CD4-positive, alpha-beta T cell (primary cell): ENCODE measurements at regions not wholly inside any gene's neighbourhood (a gene's known extent, or its start where the extent isn't known, plus 50 kb on each side); places are given as distances from the start of the nearest gene placed in this dataset.
"Not testable (repeated sequence)": the region's sequence is repeated elsewhere in the genome, so short reads cannot be mapped to it uniquely, and the experiment has no call there.

Experiments used
- ATAC-seq: fragments of 200-7000 bp; cut with Tn5 transposase; one replicate; pipeline ENCODE4 v1.10.0; 2022; ENCODE audit warnings: mild to moderate bottlenecking; ENCODE audit not compliant: poor library complexity
- CTCF ChIA-PET: fragments of 350-600 bp; sonication (Branson Sonifier 250); formaldehyde crosslinking; loops from one replicate; lab custom pipeline; 2021; ENCODE audit warnings: antibody characterized with exemption, inconsistent platforms; lab: Charles Lee
- POLR2A ChIA-PET: fragments of 350-600 bp; sonication (Branson Sonifier 250); formaldehyde crosslinking; loops from one replicate; lab custom pipeline; 2021; ENCODE audit warnings: antibody characterized with exemption, inconsistent platforms; lab: Charles Lee
- DNase-seq, 14 experiments: peaks; one replicate each; pipeline ENCODE4 v3.0.0-alpha.2; 2013 to 2020; ENCODE audit warnings: mixed read lengths in 2 of 14
- H3K27ac ChIP-seq, 2 donors: one replicate each; pipeline versions ENCODE4 v1.5.1 to v1.7.0; 2013; ENCODE audit warnings: low read length in 2 of 2, low read depth in 1 of 2, mild to moderate bottlenecking in 1 of 2
- H3K27me3 ChIP-seq, 2 experiments: 1 replicate in 1 of 2; 2 replicates in 1 of 2; pipeline versions ENCODE4 v1.6.1 to v1.7.0; 2013; ENCODE audit warnings: low read length in 2 of 2, control low read depth in 1 of 2, mild to moderate bottlenecking in 1 of 2, moderate library complexity in 1 of 2; ENCODE audit not compliant: insufficient read depth in 2 of 2, control insufficient read depth in 1 of 2
- H3K36me3 ChIP-seq: one replicate; pipeline ENCODE4 v1.6.1; 2013; ENCODE audit warnings: low read length, control low read depth; ENCODE audit not compliant: insufficient read depth
- H3K4me1 ChIP-seq: one replicate; pipeline ENCODE4 v1.6.1; 2013; ENCODE audit warnings: low read length, control low read depth; ENCODE audit not compliant: insufficient read depth
- H3K4me3 ChIP-seq: one replicate; pipeline ENCODE4 v1.5.1; 2013; ENCODE audit warnings: mild to moderate bottlenecking, low read length, moderate library complexity
- H3K9me3 ChIP-seq, 2 experiments: 1 replicate in 1 of 2; 2 replicates in 1 of 2; pipeline versions ENCODE4 v1.6.1 to v1.7.0; 2013; ENCODE audit warnings: low read length in 2 of 2, mild to moderate bottlenecking in 2 of 2, control low read depth in 1 of 2, moderate library complexity in 1 of 2; ENCODE audit not compliant: control insufficient read depth in 1 of 2, insufficient read depth in 1 of 2
- H3K27ac Mint-ChIP-seq: one replicate; pipeline ENCODE4 v1.8.0; 2020; ENCODE audit warnings: mixed read lengths
- H3K27me3 Mint-ChIP-seq: one replicate; pipeline ENCODE4 v1.8.0; 2021; ENCODE audit warnings: mixed read lengths
- H3K36me3 Mint-ChIP-seq: one replicate; pipeline ENCODE4 v1.8.0; 2021; ENCODE audit warnings: low read depth, mixed read lengths
- H3K4me1 Mint-ChIP-seq: one replicate; pipeline ENCODE4 v1.8.0; 2021; ENCODE audit warnings: low read depth, mixed read lengths
- H3K4me3 Mint-ChIP-seq: one replicate; pipeline ENCODE4 v1.8.0; 2020; ENCODE audit warnings: mild to moderate bottlenecking, mixed read lengths
- H3K9me3 Mint-ChIP-seq: one replicate; pipeline ENCODE4 v1.8.0; 2020; ENCODE audit warnings: mixed read lengths
- intact Hi-C, 2 experiments: fragments of 100-400 bp; cut with DNase I in 1 of 2; cut with micrococcal nuclease in 1 of 2; formaldehyde crosslinking; loops; one replicate each; pipeline versions ENCODE4 v1.15.1 to v1.9.0; 2023 to 2025; cut with DNase I, micrococcal nuclease
- TF ChIP-seq, protein P1 (sequence below): fragments of 200-600 bp; IDR thresholded peaks from one replicate; pipeline ENCODE4 v1.8.0; 2022; ENCODE audit warnings: antibody characterized with exemption, mild to moderate bottlenecking

DNA sequence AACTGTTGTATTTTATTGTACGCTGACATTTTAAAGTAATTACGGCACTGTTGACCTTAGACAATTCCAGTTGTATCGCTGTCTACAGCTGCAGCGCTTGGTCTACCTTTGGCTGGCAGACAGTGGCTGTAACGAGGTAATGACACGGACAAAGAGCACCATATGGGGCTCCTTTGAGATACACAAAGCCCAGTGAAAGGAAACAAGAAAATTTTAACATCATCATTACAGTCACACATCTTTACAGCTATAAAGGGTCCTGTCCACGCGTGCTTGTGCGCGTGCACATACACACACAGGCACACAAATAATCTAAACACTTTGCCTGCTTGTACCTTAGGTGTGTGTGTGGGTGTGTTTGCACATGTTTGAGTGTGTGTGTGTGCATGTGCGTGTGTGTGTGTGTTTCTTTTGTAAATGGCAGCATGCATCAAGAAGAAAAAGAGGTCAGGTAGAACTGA, 946.0 kb downstream of the NR2F1-AS1 start:
- no peak for ATAC-seq

DNA sequence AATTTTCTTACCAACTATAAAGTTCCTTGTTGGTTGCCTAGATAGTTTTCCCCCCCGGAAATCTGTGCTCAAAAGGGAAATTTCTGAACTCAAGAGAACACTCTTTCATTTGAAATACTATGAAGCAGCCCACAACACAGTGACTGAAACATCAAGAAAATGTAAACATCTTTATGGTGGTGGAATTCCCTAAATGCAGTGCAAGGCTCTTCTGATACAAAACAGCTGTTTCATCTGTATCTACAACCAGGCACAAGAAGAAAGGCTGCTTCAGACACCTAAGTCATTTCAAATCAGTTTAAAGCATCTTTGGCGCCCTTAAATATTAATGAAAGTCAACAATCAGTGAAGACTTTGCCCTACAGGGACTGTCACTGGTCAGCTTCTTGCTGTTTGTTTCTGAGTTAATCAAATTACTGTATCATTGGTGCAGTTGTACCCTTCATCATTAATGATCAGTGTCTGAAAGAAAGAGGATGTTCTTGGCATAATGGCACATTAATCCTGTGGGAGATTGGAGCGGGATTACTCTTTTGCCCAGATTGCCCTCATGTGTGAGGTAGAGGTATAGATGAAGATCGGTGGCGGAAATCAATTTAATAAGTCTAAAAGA, 947.0 kb downstream of the NR2F1-AS1 start:
- Mint-ChIP-seq H3K4me1 (no peaks in the 10 kb centered on the region), H3K36me3 (no peaks in the 10 kb centered on the region), H3K27ac (no peak overlapping the region), H3K9me3 (peaks cover 4% of the 10 kb centered on the region), H3K4me3 (no peak overlapping the region), H3K27me3 (no peaks in the 10 kb centered on the region)
- Histone ChIP-seq H3K36me3 (no peaks in the 10 kb centered on the region), H3K27ac (no peak overlapping the region), H3K4me1 (no peaks in the 10 kb centered on the region), H3K4me3 (no peak overlapping the region), H3K9me3 (peaks cover 0 to 7% of the 10 kb centered on the region in 2 experiments), H3K27me3 (no peaks in the 10 kb centered on the region)
- TF ChIP-seq, protein P1, sequence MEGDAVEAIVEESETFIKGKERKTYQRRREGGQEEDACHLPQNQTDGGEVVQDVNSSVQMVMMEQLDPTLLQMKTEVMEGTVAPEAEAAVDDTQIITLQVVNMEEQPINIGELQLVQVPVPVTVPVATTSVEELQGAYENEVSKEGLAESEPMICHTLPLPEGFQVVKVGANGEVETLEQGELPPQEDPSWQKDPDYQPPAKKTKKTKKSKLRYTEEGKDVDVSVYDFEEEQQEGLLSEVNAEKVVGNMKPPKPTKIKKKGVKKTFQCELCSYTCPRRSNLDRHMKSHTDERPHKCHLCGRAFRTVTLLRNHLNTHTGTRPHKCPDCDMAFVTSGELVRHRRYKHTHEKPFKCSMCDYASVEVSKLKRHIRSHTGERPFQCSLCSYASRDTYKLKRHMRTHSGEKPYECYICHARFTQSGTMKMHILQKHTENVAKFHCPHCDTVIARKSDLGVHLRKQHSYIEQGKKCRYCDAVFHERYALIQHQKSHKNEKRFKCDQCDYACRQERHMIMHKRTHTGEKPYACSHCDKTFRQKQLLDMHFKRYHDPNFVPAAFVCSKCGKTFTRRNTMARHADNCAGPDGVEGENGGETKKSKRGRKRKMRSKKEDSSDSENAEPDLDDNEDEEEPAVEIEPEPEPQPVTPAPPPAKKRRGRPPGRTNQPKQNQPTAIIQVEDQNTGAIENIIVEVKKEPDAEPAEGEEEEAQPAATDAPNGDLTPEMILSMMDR: no peak
- ChIA-PET CTCF (no interaction called here), POLR2A (no interaction called here)
- DNase-seq (no peak), ATAC-seq (no peak)
- intact Hi-C loops: no loop called here

More for the DNA sequence above, 946.0 kb downstream of the NR2F1-AS1 start:
- H3K27ac Mint-ChIP-seq: no peak overlapping the region
- Histone ChIP-seq H3K27ac (no peak overlapping the region), H3K9me3 (peaks cover 0 to 7% of the 10 kb centered on the region in 2 experiments), H3K4me3 (no peak overlapping the region), H3K27me3 (no peaks in the 10 kb centered on the region), H3K4me1 (no peaks in the 10 kb centered on the region), H3K36me3 (no peaks in the 10 kb centered on the region)
- H3K9me3 Mint-ChIP-seq: peaks cover 2% of the 10 kb centered on the region
- no peaks in the 10 kb centered on the region for H3K27me3 Mint-ChIP-seq
- POLR2A ChIA-PET: no interaction called here
- TF ChIP-seq, protein P1: no peak
- CTCF ChIA-PET: no interaction called here
- no peaks in the 10 kb centered on the region for H3K4me1 Mint-ChIP-seq
- no peak for DNase-seq
- H3K36me3 Mint-ChIP-seq: no peaks in the 10 kb centered on the region
- H3K4me3 Mint-ChIP-seq: no peak overlapping the region
- intact Hi-C loops: no loop called here

DNA sequence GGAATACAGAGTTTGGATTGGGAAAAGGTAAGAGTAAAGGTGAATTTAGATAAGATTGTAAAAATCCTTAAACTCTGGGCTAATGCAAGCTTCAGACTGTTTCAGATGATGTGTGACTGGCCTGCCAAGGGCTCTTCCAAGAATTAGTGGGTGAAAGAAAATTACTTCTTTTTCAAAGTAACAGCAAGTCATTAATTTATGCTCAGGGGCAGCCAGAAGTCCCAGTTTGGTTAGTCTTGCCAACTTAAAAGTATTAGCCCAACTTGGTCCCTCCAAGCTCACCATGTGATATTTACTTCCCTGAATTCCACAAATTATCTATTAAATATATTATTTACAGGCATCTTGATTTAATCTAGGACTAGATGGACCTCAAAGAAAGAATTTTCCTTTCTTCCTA, 947.8 kb downstream of the NR2F1-AS1 start:
- Histone ChIP-seq H3K4me3 (no peak overlapping the region), H3K4me1 (no peaks in the 10 kb centered on the region), H3K9me3 (peaks cover 0 to 7% of the 10 kb centered on the region in 2 experiments), H3K27ac (no peak overlapping the region), H3K27me3 (no peaks in the 10 kb centered on the region), H3K36me3 (no peaks in the 10 kb centered on the region)
- no peak for DNase-seq
- intact Hi-C loops: no loop called here
- H3K27ac Mint-ChIP-seq: no peak overlapping the region
- no peak overlapping the region for H3K4me3 Mint-ChIP-seq
- ChIA-PET CTCF (no interaction called here), POLR2A (no interaction called here)
- H3K36me3 Mint-ChIP-seq: no peaks in the 10 kb centered on the region
- H3K4me1 Mint-ChIP-seq: no peaks in the 10 kb centered on the region
- TF ChIP-seq, protein P1: no peak
- no peak for ATAC-seq
- peaks cover 4% of the 10 kb centered on the region for H3K9me3 Mint-ChIP-seq
- H3K27me3 Mint-ChIP-seq: no peaks in the 10 kb centered on the region

DNA sequence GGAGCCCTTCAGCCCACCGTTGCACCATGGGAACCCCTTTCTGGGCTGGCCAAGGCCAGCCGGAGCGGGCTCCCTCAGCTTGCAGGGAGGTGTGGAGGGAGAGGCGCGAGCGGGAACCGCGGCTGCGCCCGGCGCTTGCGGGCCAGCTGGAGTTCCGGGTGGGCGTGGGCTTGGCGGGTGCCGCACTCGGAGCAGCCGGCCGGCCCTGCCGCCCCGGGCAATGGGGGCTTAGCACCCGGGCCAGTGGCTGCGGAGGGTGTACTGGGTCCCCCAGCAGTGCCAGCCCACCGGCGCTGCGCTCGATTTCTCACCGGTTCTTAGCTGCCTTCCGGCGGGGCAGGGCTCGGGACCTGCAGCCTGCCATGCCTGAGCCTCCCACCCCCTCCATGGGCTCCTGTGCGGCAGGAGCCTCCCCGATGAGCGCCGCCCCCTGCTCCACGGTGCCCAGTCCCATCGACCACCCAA, 949.8 kb downstream of the NR2F1-AS1 start:
- H3K4me3 Mint-ChIP-seq, H3K4me1 Mint-ChIP-seq, POLR2A ChIA-PET, H3K27me3 ChIP-seq, ATAC-seq, H3K4me1 ChIP-seq, H3K36me3 Mint-ChIP-seq, H3K27me3 Mint-ChIP-seq, H3K36me3 ChIP-seq, H3K9me3 Mint-ChIP-seq, H3K27ac ChIP-seq, CTCF ChIA-PET, DNase-seq, H3K4me3 ChIP-seq, intact Hi-C loops, H3K9me3 ChIP-seq, H3K27ac Mint-ChIP-seq: not testable (repeated sequence)
